Fibroblast of lung (primary cell): ENCODE measurements at regions not wholly inside any gene's neighbourhood (a gene's known extent, or its start where the extent isn't known, plus 50 kb on each side); places are given as distances from the start of the nearest gene placed in this dataset.
"Not testable (repeated sequence)": the region's sequence is repeated elsewhere in the genome, so short reads cannot be mapped to it uniquely, and the experiment has no call there.

Experiments used
- DNase-seq, 2 donors: peaks; one replicate each; pipeline versions ENCODE4 v3.0.0 to v3.0.0-alpha.2; 2010; ENCODE audit warnings: low read depth in 2 of 2
- H2AFZ ChIP-seq: 2 replicates; pipeline ENCODE4 v1.5.1; 2012; ENCODE audit warnings: low read length, control low read depth, inconsistent platforms
- H3K27ac ChIP-seq: 2 replicates; pipeline ENCODE4 v1.5.1; 2011; ENCODE audit warnings: low read length, control low read depth; ENCODE audit not compliant: insufficient read depth
- H3K27me3 ChIP-seq: 2 replicates; pipeline ENCODE4 v1.5.1; 2011; ENCODE audit warnings: mild to moderate bottlenecking, low read length; ENCODE audit not compliant: control insufficient read depth, insufficient read depth
- H3K36me3 ChIP-seq: 2 replicates; pipeline ENCODE4 v1.5.1; 2011; ENCODE audit warnings: low read length; ENCODE audit not compliant: control insufficient read depth, insufficient read depth
- H3K4me1 ChIP-seq: 2 replicates; pipeline ENCODE4 v1.5.1; 2011; ENCODE audit warnings: low read length; ENCODE audit not compliant: control insufficient read depth, insufficient read depth; ENCODE audit errors: extremely low read depth
- H3K4me2 ChIP-seq: 2 replicates; pipeline ENCODE4 v1.5.1; 2011; ENCODE audit warnings: low read length, control low read depth; ENCODE audit not compliant: insufficient read depth; ENCODE audit errors: extremely low read depth
- H3K4me3 ChIP-seq, 4 experiments: fragments of 200-600 bp in 1 of 4; sonication (generic) in 1 of 4; replicated peaks in 1 of 4; 2 replicates each; pipeline ENCODE4 v1.5.1; 2011 to 2016; ENCODE audit warnings: low read length in 4 of 4, low read depth in 3 of 4, mild to moderate bottlenecking in 3 of 4, control low read depth in 2 of 4, inconsistent platforms in 1 of 4, mixed read lengths in 1 of 4; ENCODE audit not compliant: insufficient read depth in 1 of 4; ENCODE audit errors: control extremely low read depth in 1 of 4
- H3K79me2 ChIP-seq: 2 replicates; pipeline ENCODE4 v1.5.1; 2012; ENCODE audit warnings: mild to moderate bottlenecking, low read length, inconsistent platforms; ENCODE audit not compliant: control insufficient read depth, insufficient read depth
- H3K9ac ChIP-seq: 2 replicates; pipeline ENCODE4 v1.5.1; 2011; ENCODE audit warnings: mild to moderate bottlenecking, low read length, control low read depth; ENCODE audit not compliant: insufficient read depth
- H3K9me3 ChIP-seq: 2 replicates; pipeline ENCODE4 v1.5.1; 2012; ENCODE audit warnings: low read depth, low read length; ENCODE audit not compliant: control insufficient read depth, insufficient read depth
- H4K20me1 ChIP-seq: 2 replicates; pipeline ENCODE4 v1.5.1; 2011; ENCODE audit warnings: low read length; ENCODE audit not compliant: control insufficient read depth, insufficient read depth; ENCODE audit errors: extremely low read depth
- EZH2 ChIP-seq: IDR thresholded peaks from 2 replicates; pipeline ENCODE4 v1.5.1; 2012; ENCODE audit warnings: low read length, control low read depth, mild to moderate bottlenecking; ENCODE audit errors: missing control alignments
- TF ChIP-seq, protein P1 (sequence below), 2 donors: IDR thresholded peaks in 1 of 2; conservative IDR thresholded peaks in 1 of 2; 1 replicate in 1 of 2; 2 replicates in 1 of 2; pipeline ENCODE4 v1.5.1; 2011 to 2012; ENCODE audit warnings: low read length in 2 of 2, control low read depth in 1 of 2, inconsistent platforms in 1 of 2, low read depth in 1 of 2, mild to moderate bottlenecking in 1 of 2

DNA sequence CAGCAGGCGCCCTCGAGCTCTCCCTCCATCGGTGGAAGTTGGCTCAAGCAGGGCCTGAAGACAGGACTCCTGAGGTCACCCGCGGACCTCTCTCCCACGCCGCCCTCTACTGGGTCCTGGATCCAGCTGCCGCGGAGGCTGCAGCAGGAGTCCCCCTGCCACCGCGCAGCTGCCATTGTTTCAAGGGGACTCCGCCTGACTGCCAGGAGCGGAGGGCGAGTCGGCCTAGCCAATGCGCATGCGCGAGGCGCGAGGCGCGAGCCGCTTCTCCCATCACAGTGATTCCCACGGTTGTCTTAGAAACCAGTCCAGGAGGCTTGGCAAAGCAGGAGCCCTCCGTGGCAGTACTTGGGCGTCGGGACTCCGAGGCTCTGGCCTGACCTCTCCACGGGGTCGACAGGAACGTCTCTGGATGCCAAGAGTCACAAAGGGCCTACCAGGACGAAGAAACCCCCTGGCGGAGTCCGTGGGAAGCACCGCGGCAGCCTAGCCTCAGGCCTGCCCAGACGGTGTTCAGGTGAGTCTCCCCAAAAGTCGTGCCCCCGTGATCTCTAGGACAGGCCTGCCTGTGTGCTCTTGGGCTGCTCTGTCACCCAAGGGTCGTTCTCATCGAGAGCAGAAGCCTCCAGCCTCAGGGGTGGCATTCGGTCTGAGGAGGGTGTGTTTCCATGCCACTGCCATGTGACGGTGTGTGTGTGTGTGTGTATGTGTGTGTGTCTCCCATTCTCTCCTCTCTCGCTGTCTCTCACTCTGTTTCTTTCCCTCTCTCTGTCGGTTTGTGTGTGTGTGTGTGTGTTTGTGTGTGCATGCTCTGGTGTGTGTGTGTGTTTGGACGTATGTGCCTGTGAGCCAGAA is 290.6 kb upstream of the ZNF337 start:
- Histone ChIP-seq H3K9me3 (no peaks in the 10 kb centered on the region), H3K4me1 (no peaks in the 10 kb centered on the region), H3K4me2 (peak overlapping the region; percentile 64), H3K9ac (no peak overlapping the region), H4K20me1 (no peaks in the 10 kb centered on the region), H3K36me3 (no peaks in the 10 kb centered on the region), H3K27ac (no peak overlapping the region), H3K79me2 (no peaks in the 10 kb centered on the region), H3K27me3 (no peaks in the 10 kb centered on the region), H3K4me3 (peak overlapping the region in 1 of 4 experiments; percentile 25), H2AFZ (peak overlapping the region; percentile 41)
- TF ChIP-seq, protein P1, sequence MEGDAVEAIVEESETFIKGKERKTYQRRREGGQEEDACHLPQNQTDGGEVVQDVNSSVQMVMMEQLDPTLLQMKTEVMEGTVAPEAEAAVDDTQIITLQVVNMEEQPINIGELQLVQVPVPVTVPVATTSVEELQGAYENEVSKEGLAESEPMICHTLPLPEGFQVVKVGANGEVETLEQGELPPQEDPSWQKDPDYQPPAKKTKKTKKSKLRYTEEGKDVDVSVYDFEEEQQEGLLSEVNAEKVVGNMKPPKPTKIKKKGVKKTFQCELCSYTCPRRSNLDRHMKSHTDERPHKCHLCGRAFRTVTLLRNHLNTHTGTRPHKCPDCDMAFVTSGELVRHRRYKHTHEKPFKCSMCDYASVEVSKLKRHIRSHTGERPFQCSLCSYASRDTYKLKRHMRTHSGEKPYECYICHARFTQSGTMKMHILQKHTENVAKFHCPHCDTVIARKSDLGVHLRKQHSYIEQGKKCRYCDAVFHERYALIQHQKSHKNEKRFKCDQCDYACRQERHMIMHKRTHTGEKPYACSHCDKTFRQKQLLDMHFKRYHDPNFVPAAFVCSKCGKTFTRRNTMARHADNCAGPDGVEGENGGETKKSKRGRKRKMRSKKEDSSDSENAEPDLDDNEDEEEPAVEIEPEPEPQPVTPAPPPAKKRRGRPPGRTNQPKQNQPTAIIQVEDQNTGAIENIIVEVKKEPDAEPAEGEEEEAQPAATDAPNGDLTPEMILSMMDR (conservative IDR thresholded peaks at IDR 0.05 in 1 of 2, IDR thresholded peaks at IDR 0.05 in 1 of 2; ENCODE audit: low read depth in 1 of 2, low read length in 2 of 2) = peak; percentile 9 to 17
- no peak for TF ChIP-seq EZH2
- peak; percentile 6 to 11 for DNase-seq

DNA sequence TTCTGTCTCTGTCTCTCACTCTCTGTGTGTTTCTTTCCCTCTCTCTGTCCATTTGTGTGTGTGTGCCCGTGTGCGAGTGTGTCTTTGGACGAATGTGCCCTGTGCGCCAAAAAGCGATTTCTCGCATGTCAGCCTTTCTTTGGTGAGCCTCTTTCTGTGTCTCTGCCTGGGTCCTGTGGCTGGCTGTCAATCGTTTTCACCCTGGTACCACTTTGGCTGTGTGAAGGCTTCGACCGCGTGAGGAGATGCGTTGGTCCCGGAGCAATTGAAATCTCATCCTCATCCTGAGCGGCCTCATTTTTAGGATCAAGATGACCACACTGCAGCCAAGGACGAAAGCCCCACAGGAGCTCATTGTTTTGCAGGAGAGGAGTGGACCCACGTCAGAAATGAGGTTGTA is 288.9 kb upstream of the ZNF337 start:
- Histone ChIP-seq H4K20me1 (no peaks in the 10 kb centered on the region), H3K4me2 (no peak overlapping the region), H3K9me3 (no peaks in the 10 kb centered on the region), H2AFZ (no peak overlapping the region), H3K4me1 (no peaks in the 10 kb centered on the region), H3K9ac (no peak overlapping the region), H3K4me3 (no peak overlapping the region), H3K36me3 (no peaks in the 10 kb centered on the region), H3K27ac (no peak overlapping the region), H3K79me2 (no peaks in the 10 kb centered on the region), H3K27me3 (no peaks in the 10 kb centered on the region)
- TF ChIP-seq, protein P1 (conservative IDR thresholded peaks at IDR 0.05 in 1 of 2, IDR thresholded peaks at IDR 0.05 in 1 of 2; ENCODE audit: low read depth in 1 of 2, low read length in 2 of 2) = no peak
- TF ChIP-seq EZH2 = no peak
- DNase-seq = peak in 1 of 2 donors; percentile 1

DNA sequence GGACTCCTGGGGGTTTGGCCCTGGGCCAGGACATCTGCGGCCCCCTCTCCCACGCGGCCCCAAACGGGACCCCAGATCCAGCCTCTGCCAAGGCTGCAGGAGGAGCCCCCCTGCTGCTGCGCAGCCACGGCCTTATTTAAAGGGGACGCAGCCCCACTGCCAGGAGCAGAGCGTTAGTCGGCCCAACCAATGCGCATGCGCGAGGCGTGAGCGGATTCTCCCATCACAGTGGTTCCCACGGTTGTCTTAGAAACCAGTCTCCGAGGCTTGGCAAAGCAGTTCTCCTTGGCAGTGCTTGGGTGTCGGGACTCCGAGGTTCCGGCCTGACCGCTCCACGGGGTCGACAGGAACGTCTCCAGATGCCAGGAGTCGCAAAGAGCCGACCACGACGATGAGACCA is 288.3 kb upstream of the ZNF337 start:
- H3K4me1 ChIP-seq = no peaks in the 10 kb centered on the region
- H3K79me2 ChIP-seq = no peaks in the 10 kb centered on the region
- no peak overlapping the region for H3K27ac ChIP-seq
- no peak overlapping the region for H3K4me3 ChIP-seq
- H3K4me2 ChIP-seq = no peak overlapping the region
- H2AFZ ChIP-seq = no peak overlapping the region
- H3K36me3 ChIP-seq = no peaks in the 10 kb centered on the region
- TF ChIP-seq EZH2 = no peak
- TF ChIP-seq, protein P1 (conservative IDR thresholded peaks at IDR 0.05 in 1 of 2, IDR thresholded peaks at IDR 0.05 in 1 of 2; ENCODE audit: low read depth in 1 of 2, low read length in 2 of 2) = no peak
- DNase-seq = peak in 1 of 2 donors; percentile 31
- H3K9me3 ChIP-seq = no peaks in the 10 kb centered on the region
- no peaks in the 10 kb centered on the region for H3K27me3 ChIP-seq
- H3K9ac ChIP-seq = no peak overlapping the region
- no peaks in the 10 kb centered on the region for H4K20me1 ChIP-seq

DNA sequence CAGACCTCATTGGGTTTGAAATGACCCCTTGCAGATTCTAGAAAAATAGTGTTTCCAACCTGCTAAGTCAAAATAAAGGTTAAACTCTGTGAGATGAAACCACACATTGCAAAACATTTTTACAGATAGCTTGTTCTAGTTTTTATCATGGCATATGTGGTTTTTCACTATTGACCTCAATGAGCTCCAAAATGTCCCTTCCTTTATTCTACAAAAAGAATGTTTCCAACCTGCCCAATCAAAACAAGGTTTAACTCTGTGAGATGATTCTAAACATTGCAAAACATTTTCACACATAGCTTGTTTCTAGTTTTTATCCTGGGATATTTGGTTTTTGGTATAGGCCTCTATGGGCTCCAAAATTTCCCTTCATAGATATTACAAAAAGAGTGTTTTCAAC is 286.0 kb upstream of the ZNF337 start:
- not testable (repeated sequence) for H3K4me2 ChIP-seq, DNase-seq

More for the DNA sequence above, 286.0 kb upstream of the ZNF337 start:
- H3K4me3 ChIP-seq, H3K9ac ChIP-seq, H2AFZ ChIP-seq, H3K27me3 ChIP-seq, H3K4me1 ChIP-seq, H3K79me2 ChIP-seq, H3K9me3 ChIP-seq, H3K36me3 ChIP-seq, H3K27ac ChIP-seq, H4K20me1 ChIP-seq: not testable (repeated sequence)
